Fibroblast of pulmonary artery (primary cell): ENCODE measurements at regions not wholly inside any gene's neighbourhood (a gene's known extent, or its start where the extent isn't known, plus 50 kb on each side); places are given as distances from the start of the nearest gene placed in this dataset.
A peak's percentile ranks its signal among the peaks of the same experiment; 100 is the strongest.

Source experiments
- DNase-seq: peaks from one replicate; pipeline ENCODE4 v3.0.0-alpha.2; 2010; ENCODE audit warnings: low read depth
- H3K4me3 ChIP-seq: replicated peaks from 2 replicates; pipeline ENCODE4 v1.5.1; 2011; ENCODE audit warnings: low read depth, mild to moderate bottlenecking, control low read depth, low read length, moderate library complexity
- CTCF ChIP-seq: IDR thresholded peaks from 2 replicates; pipeline ENCODE4 v1.5.1; 2011; ENCODE audit warnings: mild to moderate bottlenecking, control low read depth, low read length, inconsistent platforms; ENCODE audit errors: missing control alignments

- H3K4me3 ChIP-seq, result no peak overlapping the region
- TF ChIP-seq CTCF, result no peak
- DNase-seq, result no peak
Measured at GRCh38 chr21:21675601-21676000, 677.4 kb downstream of the NCAM2 start.

DNA sequence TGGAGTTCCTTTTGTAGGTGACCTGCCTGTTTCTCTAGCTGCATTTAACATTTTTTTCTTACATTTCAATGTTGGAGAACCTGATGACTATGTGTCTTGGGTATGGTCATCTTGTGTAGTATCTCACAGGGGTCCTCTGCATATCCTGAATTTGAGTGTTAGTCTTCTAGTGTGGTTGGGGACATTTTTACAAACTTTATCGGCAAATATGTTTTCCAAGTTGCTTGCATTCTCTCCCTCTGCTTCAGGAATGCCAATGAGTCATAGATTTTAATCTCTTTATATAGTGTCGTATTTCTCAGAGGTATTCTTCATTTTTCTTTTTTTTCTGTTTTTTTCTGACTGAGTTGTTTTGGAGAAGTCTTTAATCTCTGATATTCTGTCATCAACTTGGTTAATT is 684.0 kb downstream of the NCAM2 start:
- no peak overlapping the region for H3K4me3 ChIP-seq
- DNase-seq, result peak; percentile 33
- TF ChIP-seq CTCF, result no peak

DNA sequence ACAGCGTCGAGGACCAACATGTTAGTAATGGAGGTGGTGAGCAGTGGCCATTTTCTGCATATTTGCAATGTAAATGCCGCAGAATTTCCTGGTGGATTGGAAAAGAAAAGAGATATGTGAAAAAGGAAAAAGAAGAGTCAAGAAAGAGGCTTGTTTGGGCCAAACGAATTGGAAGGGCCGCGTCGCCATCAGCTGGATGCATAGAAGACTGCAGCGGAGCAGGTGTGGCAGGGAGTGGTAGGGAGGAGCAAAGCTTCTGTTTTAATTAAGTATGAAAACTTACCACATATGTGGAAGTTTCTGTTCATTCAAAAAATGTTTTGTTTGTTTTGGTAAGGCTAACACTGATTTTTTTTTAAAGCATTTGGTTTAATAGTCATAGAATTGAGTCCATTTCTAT is 690.7 kb downstream of the NCAM2 start:
- no peak overlapping the region for H3K4me3 ChIP-seq
- DNase-seq, result peak; percentile 55
- peak; percentile 67 for TF ChIP-seq CTCF

- no peak for DNase-seq
- TF ChIP-seq CTCF, result no peak
- no peak overlapping the region for H3K4me3 ChIP-seq
Measured at GRCh38 chr21:21690068-21690665, 692.0 kb downstream of the NCAM2 start.

DNA sequence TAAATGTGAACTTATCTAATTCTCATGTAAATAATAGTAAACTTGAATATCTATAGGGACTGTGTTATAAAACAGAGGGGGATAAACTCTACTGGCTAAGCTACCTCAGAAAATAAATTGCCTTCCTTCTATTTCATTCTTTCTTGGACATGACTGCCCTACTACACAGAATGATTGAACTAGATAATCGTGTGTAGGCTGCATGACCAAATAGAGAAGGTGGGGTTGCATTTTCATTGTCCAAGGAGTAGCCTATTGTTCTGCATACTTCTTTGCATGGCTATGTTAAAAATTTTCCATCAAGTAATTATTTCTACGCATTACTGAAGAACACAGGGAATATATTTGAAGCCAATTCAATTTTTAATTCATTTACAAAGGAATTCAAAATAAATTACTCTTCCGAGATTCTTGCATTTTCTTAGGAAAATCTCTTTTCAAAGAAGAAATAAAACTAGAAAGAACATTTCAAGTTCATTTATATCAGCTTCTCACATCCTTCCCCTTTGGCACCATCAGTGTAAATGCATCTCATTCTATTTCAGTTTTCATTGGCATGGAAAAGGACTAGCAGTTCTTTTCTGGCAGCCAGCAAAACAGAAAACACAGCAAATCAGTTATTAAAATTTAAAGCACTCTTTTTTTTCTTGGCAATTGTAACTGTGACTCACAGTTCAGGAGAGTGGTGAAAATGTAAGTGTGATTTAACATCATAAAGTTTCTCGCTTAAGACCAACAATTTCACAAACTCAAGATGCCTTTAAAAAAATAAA is 714.7 kb downstream of the NCAM2 start:
- H3K4me3 ChIP-seq, result no peak overlapping the region
- TF ChIP-seq CTCF, result no peak
- DNase-seq, result peak; percentile 78

DNA sequence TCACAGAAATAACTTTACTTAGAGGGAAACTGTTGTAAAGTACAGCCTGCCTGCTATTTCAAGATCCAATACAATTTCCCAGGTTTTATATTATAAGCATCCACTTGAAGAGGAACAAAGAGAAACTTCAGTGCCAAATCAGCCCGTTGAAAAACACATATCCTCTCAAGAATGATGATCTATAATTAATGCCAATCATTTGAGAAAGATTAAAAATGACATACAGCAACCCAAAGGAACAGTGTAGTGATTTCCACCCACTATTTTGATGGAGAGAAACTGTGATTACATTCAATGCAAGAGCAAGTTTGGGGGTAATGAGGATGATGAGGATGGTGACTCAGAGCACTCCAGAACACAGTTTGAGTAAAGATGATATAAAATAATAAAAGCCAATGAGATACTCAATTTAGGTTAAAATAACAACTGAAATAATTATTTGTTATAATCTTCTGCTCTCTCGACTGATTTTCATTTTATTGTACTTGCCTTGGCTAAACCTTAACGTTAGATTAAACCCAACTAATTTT is 715.5 kb downstream of the NCAM2 start:
- DNase-seq, result peak; percentile 4
- no peak for TF ChIP-seq CTCF

More for the DNA sequence above, 715.5 kb downstream of the NCAM2 start:
- no peak overlapping the region for H3K4me3 ChIP-seq
